ENCODE measurements at regions not wholly inside any gene's neighbourhood (a gene's known extent, or its start where the extent isn't known, plus 50 kb on each side); places are given as distances from the start of the nearest gene placed in this dataset.

- TF ChIP-seq, protein P1, sequence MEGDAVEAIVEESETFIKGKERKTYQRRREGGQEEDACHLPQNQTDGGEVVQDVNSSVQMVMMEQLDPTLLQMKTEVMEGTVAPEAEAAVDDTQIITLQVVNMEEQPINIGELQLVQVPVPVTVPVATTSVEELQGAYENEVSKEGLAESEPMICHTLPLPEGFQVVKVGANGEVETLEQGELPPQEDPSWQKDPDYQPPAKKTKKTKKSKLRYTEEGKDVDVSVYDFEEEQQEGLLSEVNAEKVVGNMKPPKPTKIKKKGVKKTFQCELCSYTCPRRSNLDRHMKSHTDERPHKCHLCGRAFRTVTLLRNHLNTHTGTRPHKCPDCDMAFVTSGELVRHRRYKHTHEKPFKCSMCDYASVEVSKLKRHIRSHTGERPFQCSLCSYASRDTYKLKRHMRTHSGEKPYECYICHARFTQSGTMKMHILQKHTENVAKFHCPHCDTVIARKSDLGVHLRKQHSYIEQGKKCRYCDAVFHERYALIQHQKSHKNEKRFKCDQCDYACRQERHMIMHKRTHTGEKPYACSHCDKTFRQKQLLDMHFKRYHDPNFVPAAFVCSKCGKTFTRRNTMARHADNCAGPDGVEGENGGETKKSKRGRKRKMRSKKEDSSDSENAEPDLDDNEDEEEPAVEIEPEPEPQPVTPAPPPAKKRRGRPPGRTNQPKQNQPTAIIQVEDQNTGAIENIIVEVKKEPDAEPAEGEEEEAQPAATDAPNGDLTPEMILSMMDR (IDR thresholded peaks at IDR 0.05; ENCODE audit: poor library complexity, severe bottlenecking) = no peak
- TF ChIP-seq EP300 (conservative IDR thresholded peaks at IDR 0.05; ENCODE audit: poor library complexity, severe bottlenecking) (no peak), REST (IDR thresholded peaks at IDR 0.05; ENCODE audit: borderline replicate concordance) (no peak), EZH2 (IDR thresholded peaks at IDR 0.05; ENCODE audit: borderline replicate concordance, insufficient read depth, low read length, poor library complexity, severe bottlenecking) (no peak), TAF1 (IDR thresholded peaks at IDR 0.05; ENCODE audit: low read depth) (no peak), SMC3 (conservative IDR thresholded peaks at IDR 0.05; ENCODE audit: poor library complexity) (no peak), POLR2AphosphoS5 (IDR thresholded peaks at IDR 0.05) (no peak), RAD21 (conservative IDR thresholded peaks at IDR 0.05) (no peak)
These were observed 144.4 kb downstream of the PTBP2 start for GRCh38 chr1:96865731-96866685.

All from neural cell (in vitro differentiated cells).